ENCODE measurements at regions not wholly inside any gene's neighbourhood (a gene's known extent, or its start where the extent isn't known, plus 50 kb on each side); places are given as distances from the start of the nearest gene placed in this dataset.

DNA sequence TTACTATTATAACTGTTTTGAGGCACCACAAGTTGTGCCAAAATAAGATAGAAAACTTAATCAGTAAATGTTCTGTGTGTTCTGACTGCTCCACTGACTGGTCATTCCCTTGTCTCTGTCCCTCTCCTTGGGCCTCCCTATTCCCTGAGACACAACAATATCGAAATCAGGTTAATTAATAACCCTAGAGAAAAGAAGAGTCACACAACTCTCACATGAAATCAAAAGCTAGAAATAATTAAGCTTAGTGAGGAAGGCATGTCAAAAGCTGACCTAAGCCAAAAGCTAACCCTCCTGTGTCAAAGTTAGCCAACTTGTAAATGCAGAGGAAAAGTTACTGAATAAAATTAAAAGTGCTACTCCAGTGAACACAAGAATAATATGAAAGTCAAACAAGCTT lies 53.8 kb upstream of the CCDC196 start:
- no peak for TF ChIP-seq CTCF (conservative IDR thresholded peaks at IDR 0.05)
- no peak for TF ChIP-seq ZFX (IDR thresholded peaks at IDR 0.05)
